Stimulated activated naive CD8-positive, alpha-beta T cell treated with anti-CD3 and anti-CD28 coated beads, Interleukin-15, Interleukin-2, amounts not matched to agents 100 U/mL and 50 U/mL, for 24 hours (primary cell): ENCODE measurements at regions not wholly inside any gene's neighbourhood (a gene's known extent, or its start where the extent isn't known, plus 50 kb on each side); places are given as distances from the start of the nearest gene placed in this dataset.
"Not testable (repeated sequence)": the region's sequence is repeated elsewhere in the genome, so short reads cannot be mapped to it uniquely, and the experiment has no call there.

Experiments
- ATAC-seq: fragments of 150-1000 bp; cut with Tn5 transposase; one replicate; pipeline ENCODE4 v1.10.0; 2021
- DNase-seq: peaks from one replicate; pipeline ENCODE4 v3.0.0; 2021

GRCh38 chr2:77721593-77721992 is 199.4 kb upstream of the LRRTM4 start:
- no peak for DNase-seq
- ATAC-seq, result no peak

GRCh38 chr2:77725045-77725444 is 202.9 kb upstream of the LRRTM4 start:
- ATAC-seq, result no peak
- DNase-seq, result no peak

GRCh38 chr2:77734662-77735340 is 212.6 kb upstream of the LRRTM4 start:
- ATAC-seq, DNase-seq: not testable (repeated sequence)

- DNase-seq (no peak), ATAC-seq (no peak)
These were observed 215.1 kb upstream of the LRRTM4 start for GRCh38 chr2:77737236-77737635.

GRCh38 chr2:77746780-77747179 is 224.6 kb upstream of the LRRTM4 start:
- DNase-seq, result no peak
- no peak for ATAC-seq

GRCh38 chr2:77753710-77754345 is 231.7 kb upstream of the LRRTM4 start:
- ATAC-seq, DNase-seq: not testable (repeated sequence)

GRCh38 chr2:77767388-77768076 is 245.4 kb upstream of the LRRTM4 start:
- ATAC-seq, result no peak
- no peak for DNase-seq

- ATAC-seq (no peak), DNase-seq (no peak)
These were observed 246.3 kb upstream of the LRRTM4 start for GRCh38 chr2:77768508-77768907.

GRCh38 chr2:77778917-77779316 is 256.7 kb upstream of the LRRTM4 start:
- ATAC-seq (no peak), DNase-seq (no peak)

GRCh38 chr2:77793500-77793899 is 271.3 kb upstream of the LRRTM4 start:
- DNase-seq, ATAC-seq: not testable (repeated sequence)

- ATAC-seq (no peak), DNase-seq (no peak)
These were observed 274.2 kb upstream of the LRRTM4 start for GRCh38 chr2:77796397-77796796.

GRCh38 chr2:77797088-77797487 is 274.9 kb upstream of the LRRTM4 start:
- no peak for DNase-seq
- ATAC-seq, result no peak

- no peak for DNase-seq
- no peak for ATAC-seq
These were observed 278.2 kb upstream of the LRRTM4 start for GRCh38 chr2:77800410-77800809.

- DNase-seq (no peak), ATAC-seq (no peak)
These were observed 285.5 kb upstream of the LRRTM4 start for GRCh38 chr2:77807531-77808215.

- ATAC-seq, result no peak
These were observed 286.4 kb upstream of the LRRTM4 start for GRCh38 chr2:77808599-77808998.

GRCh38 chr2:77813599-77813998 is 291.4 kb upstream of the LRRTM4 start:
- DNase-seq, result no peak
- ATAC-seq, result no peak

More at GRCh38 chr2:77808599-77808998, 286.4 kb upstream of the LRRTM4 start:
- no peak for DNase-seq

- no peak for ATAC-seq
- DNase-seq, result no peak
These were observed 294.4 kb upstream of the LRRTM4 start for GRCh38 chr2:77816618-77817017.

GRCh38 chr2:77818186-77818585 is 296.0 kb upstream of the LRRTM4 start:
- ATAC-seq (no peak), DNase-seq (no peak)

- ATAC-seq (no peak), DNase-seq (no peak)
These were observed 300.9 kb upstream of the LRRTM4 start for GRCh38 chr2:77823028-77823427.

GRCh38 chr2:77831060-77831459 is 308.9 kb upstream of the LRRTM4 start:
- no peak for DNase-seq
- ATAC-seq, result no peak

- DNase-seq (no peak), ATAC-seq (no peak)
These were observed 309.3 kb upstream of the LRRTM4 start for GRCh38 chr2:77831471-77831870.

- DNase-seq, result no peak
These were observed 309.7 kb upstream of the LRRTM4 start for GRCh38 chr2:77831898-77832297.

More at GRCh38 chr2:77831898-77832297, 309.7 kb upstream of the LRRTM4 start:
- no peak for ATAC-seq
